B cell (primary cell): ENCODE measurements at regions not wholly inside any gene's neighbourhood (a gene's known extent, or its start where the extent isn't known, plus 50 kb on each side); places are given as distances from the start of the nearest gene placed in this dataset.

ENCODE experiments used
- ATAC-seq: fragments of 200-7000 bp; cut with Tn5 transposase; one replicate; pipeline ENCODE4 v1.10.0; 2021; ENCODE audit warnings: low read depth, mild to moderate bottlenecking, moderate number of reproducible peaks, moderate library complexity
- CTCF ChIA-PET: fragments of 350-600 bp; sonication (Branson Sonifier 250); formaldehyde crosslinking; loops from one replicate; lab custom pipeline; 2021; ENCODE audit warnings: antibody characterized with exemption, inconsistent platforms; lab: Charles Lee
- POLR2A ChIA-PET: fragments of 350-600 bp; sonication (Branson Sonifier 250); formaldehyde crosslinking; loops from one replicate; lab custom pipeline; 2021; ENCODE audit warnings: antibody characterized with exemption; lab: Charles Lee
- DNase-seq: peaks from one replicate; pipeline ENCODE4 v3.0.0; 2013
- H2AFZ ChIP-seq: 2 replicates; pipeline ENCODE4 v1.6.1; 2012; ENCODE audit warnings: mild to moderate bottlenecking, low read depth, low read length; ENCODE audit not compliant: insufficient read depth, poor library complexity, severe bottlenecking
- H3K27ac ChIP-seq, 2 donors: 1 replicate in 1 of 2; 2 replicates in 1 of 2; pipeline ENCODE4 v1.5.1; 2012 to 2013; ENCODE audit warnings: low read length in 2 of 2, mild to moderate bottlenecking in 2 of 2, moderate library complexity in 1 of 2
- H3K27me3 ChIP-seq, 4 experiments: fragments of 200-600 bp in 1 of 4; sonication (generic) in 1 of 4; replicated peaks in 1 of 4; 1 replicate in 2 of 4; 2 replicates in 2 of 4; pipeline versions ENCODE4 v1.6.1 to v1.7.0; 2013 to 2016; ENCODE audit warnings: low read length in 3 of 4, mild to moderate bottlenecking in 2 of 4, mixed read lengths in 1 of 4, moderate library complexity in 1 of 4; ENCODE audit not compliant: insufficient read depth in 4 of 4, control insufficient read depth in 3 of 4; ENCODE audit errors: control extremely low read depth in 1 of 4
- H3K36me3 ChIP-seq, 2 experiments: replicated peaks in 1 of 2; 1 replicate in 1 of 2; 2 replicates in 1 of 2; pipeline versions ENCODE4 v1.6.1 to v1.7.1; 2013; ENCODE audit warnings: low read length in 1 of 2; ENCODE audit not compliant: insufficient read depth in 2 of 2, control insufficient read depth in 1 of 2; ENCODE audit errors: control extremely low read depth in 1 of 2, extremely low read depth in 1 of 2
- H3K4me1 ChIP-seq, 2 donors: fragments of 200-600 bp in 1 of 2; sonication (generic) in 1 of 2; 1 replicate in 1 of 2; 2 replicates in 1 of 2; pipeline versions ENCODE4 v1.5.1 to v1.6.1; 2013 to 2017; ENCODE audit warnings: low read length in 2 of 2; ENCODE audit not compliant: control insufficient read depth in 2 of 2, insufficient read depth in 2 of 2
- H3K4me2 ChIP-seq: replicated peaks from 2 replicates; pipeline ENCODE3; 2012; ENCODE audit warnings: mild to moderate bottlenecking, low read depth, low read length; ENCODE audit not compliant: poor library complexity, severe bottlenecking
- H3K4me3 ChIP-seq, 5 experiments: fragments of 200-600 bp in 1 of 5; sonication (generic) in 1 of 5; 1 replicate in 3 of 5; 2 replicates in 2 of 5; pipeline versions ENCODE4 v1.5.1 to v1.7.0; 2011 to 2016; ENCODE audit warnings: low read length in 4 of 5, mild to moderate bottlenecking in 4 of 5, low read depth in 2 of 5, control low read depth in 1 of 5, moderate library complexity in 1 of 5; ENCODE audit not compliant: insufficient read depth in 1 of 5; ENCODE audit errors: control extremely low read depth in 1 of 5, extremely low read depth in 1 of 5
- H3K79me2 ChIP-seq: fragments of 200-600 bp; sonication (generic); one replicate; pipeline ENCODE4 v1.6.0; 2016; ENCODE audit warnings: low read length; ENCODE audit not compliant: control insufficient read depth, insufficient read depth
- H3K9ac ChIP-seq: fragments of 200-600 bp; sonication (generic); 2 replicates; pipeline ENCODE4 v1.6.1; 2017; ENCODE audit warnings: mild to moderate bottlenecking, low read length, moderate library complexity
- H3K9me3 ChIP-seq, 3 donors: one replicate each; pipeline versions ENCODE4 v1.6.1 to v1.7.1; 2013; ENCODE audit warnings: low read length in 2 of 3; ENCODE audit not compliant: control insufficient read depth in 2 of 3, insufficient read depth in 1 of 3; ENCODE audit errors: control extremely low read depth in 1 of 3
- H4K20me1 ChIP-seq: 2 replicates; pipeline ENCODE4 v1.6.0; 2012; ENCODE audit warnings: mild to moderate bottlenecking, low read length; ENCODE audit not compliant: insufficient read depth, control insufficient read depth, poor library complexity, severe bottlenecking
- H3K27ac Mint-ChIP-seq: one replicate; pipeline ENCODE4 v1.8.0; 2021; ENCODE audit warnings: mixed read lengths
- H3K27me3 Mint-ChIP-seq: one replicate; pipeline ENCODE4 v1.8.0; 2021; ENCODE audit warnings: mixed read lengths
- H3K4me1 Mint-ChIP-seq: one replicate; pipeline ENCODE4 v1.8.0; 2021; ENCODE audit warnings: mixed read lengths
- H3K4me3 Mint-ChIP-seq: one replicate; pipeline ENCODE4 v1.8.0; 2021; ENCODE audit warnings: mixed read lengths
- H3K9me3 Mint-ChIP-seq: one replicate; pipeline ENCODE4 v1.8.0; 2022; ENCODE audit warnings: mixed read lengths; ENCODE audit not compliant: insufficient read depth
- EZH2 ChIP-seq: IDR thresholded peaks from 2 replicates; pipeline ENCODE4 v1.6.1; 2012; ENCODE audit warnings: borderline replicate concordance, low read depth, mild to moderate bottlenecking, moderate library complexity, low read length; ENCODE audit not compliant: insufficient read depth, poor library complexity, severe bottlenecking
- WGBS: methylation state at CpG from one replicate; pipeline ENCODE4 v1.1.5; 2013; ENCODE audit warnings: missing lambda C conversion rate; ENCODE audit not compliant: insufficient coverage; 5-methylcytosine and 5-hydroxymethylcytosine counted together
- intact Hi-C: fragments of 100-400 bp; cut with micrococcal nuclease; formaldehyde crosslinking; loops from one replicate; pipeline ENCODE4 v1.10.0; 2022
- TF ChIP-seq, protein P1 (sequence below): fragments of 200-600 bp; IDR thresholded peaks from one replicate; pipeline ENCODE4 v1.8.0; 2022; ENCODE audit warnings: antibody characterized with exemption, mild to moderate bottlenecking

DNA sequence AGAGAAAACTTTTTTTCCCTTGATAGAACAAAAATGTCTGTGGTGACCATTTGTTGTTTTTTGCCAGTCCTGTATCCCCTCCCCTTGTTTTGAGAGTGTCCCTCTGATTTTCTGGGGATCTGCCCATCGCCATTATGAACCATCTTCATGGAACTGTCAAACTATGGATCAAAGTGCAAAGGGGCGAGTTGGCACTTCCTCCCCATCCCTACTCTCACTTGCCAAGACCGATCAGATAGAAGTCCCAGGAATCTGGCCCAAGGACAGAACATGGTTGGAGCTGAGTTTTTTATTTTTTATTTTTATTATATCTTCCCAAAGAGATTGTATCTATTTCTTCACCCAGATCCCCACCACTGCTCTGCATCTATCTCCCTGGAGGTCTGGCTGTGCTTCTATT is 221.4 kb downstream of the IKZF2 start:
- H3K4me1 ChIP-seq = no peaks in the 10 kb centered on the region
- no peaks in the 10 kb centered on the region for H3K9me3 Mint-ChIP-seq
- no peak overlapping the region for H3K4me3 Mint-ChIP-seq
- H3K36me3 ChIP-seq = no peaks in the 10 kb centered on the region
- intact Hi-C loops = no loop called here
- H3K4me2 ChIP-seq = no peak overlapping the region
- H4K20me1 ChIP-seq = no peaks in the 10 kb centered on the region
- ChIA-PET POLR2A (no interaction called here), CTCF (no interaction called here)
- no peak overlapping the region for H3K27ac Mint-ChIP-seq
- peaks cover 0 to under 1% (median 0%) of the 10 kb centered on the region in 3 donors for H3K9me3 ChIP-seq
- no peaks in the 10 kb centered on the region for H3K4me1 Mint-ChIP-seq
- no peak for DNase-seq
- no peaks in the 10 kb centered on the region for H3K27me3 ChIP-seq
- no peak overlapping the region for H3K4me3 ChIP-seq
- no peaks in the 10 kb centered on the region for H3K27me3 Mint-ChIP-seq
- H2AFZ ChIP-seq = no peak overlapping the region
- no peak for ATAC-seq
- TF ChIP-seq, protein P1, sequence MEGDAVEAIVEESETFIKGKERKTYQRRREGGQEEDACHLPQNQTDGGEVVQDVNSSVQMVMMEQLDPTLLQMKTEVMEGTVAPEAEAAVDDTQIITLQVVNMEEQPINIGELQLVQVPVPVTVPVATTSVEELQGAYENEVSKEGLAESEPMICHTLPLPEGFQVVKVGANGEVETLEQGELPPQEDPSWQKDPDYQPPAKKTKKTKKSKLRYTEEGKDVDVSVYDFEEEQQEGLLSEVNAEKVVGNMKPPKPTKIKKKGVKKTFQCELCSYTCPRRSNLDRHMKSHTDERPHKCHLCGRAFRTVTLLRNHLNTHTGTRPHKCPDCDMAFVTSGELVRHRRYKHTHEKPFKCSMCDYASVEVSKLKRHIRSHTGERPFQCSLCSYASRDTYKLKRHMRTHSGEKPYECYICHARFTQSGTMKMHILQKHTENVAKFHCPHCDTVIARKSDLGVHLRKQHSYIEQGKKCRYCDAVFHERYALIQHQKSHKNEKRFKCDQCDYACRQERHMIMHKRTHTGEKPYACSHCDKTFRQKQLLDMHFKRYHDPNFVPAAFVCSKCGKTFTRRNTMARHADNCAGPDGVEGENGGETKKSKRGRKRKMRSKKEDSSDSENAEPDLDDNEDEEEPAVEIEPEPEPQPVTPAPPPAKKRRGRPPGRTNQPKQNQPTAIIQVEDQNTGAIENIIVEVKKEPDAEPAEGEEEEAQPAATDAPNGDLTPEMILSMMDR = no peak
- TF ChIP-seq EZH2 = no peak
- H3K9ac ChIP-seq = no peak overlapping the region
- H3K27ac ChIP-seq = no peak overlapping the region
- WGBS = 100% methylated on average over 2 of the region's 3 CpGs
- H3K79me2 ChIP-seq = no peaks in the 10 kb centered on the region

- Histone ChIP-seq H3K4me3 (no peak overlapping the region), H4K20me1 (no peaks in the 10 kb centered on the region), H3K27ac (no peak overlapping the region), H3K9me3 (peaks cover 0 to 3% (median 0%) of the 10 kb centered on the region in 3 donors), H3K36me3 (no peaks in the 10 kb centered on the region), H3K27me3 (no peaks in the 10 kb centered on the region), H2AFZ (no peak overlapping the region), H3K9ac (no peak overlapping the region), H3K4me1 (no peaks in the 10 kb centered on the region), H3K79me2 (no peaks in the 10 kb centered on the region), H3K4me2 (no peak overlapping the region)
- Mint-ChIP-seq H3K4me3 (no peak overlapping the region), H3K27ac (no peak overlapping the region), H3K9me3 (no peaks in the 10 kb centered on the region), H3K27me3 (no peaks in the 10 kb centered on the region), H3K4me1 (no peaks in the 10 kb centered on the region)
- DNase-seq = no peak
- ChIA-PET CTCF (no interaction called here), POLR2A (no interaction called here)
- TF ChIP-seq EZH2 = no peak
- TF ChIP-seq, protein P1 = no peak
- intact Hi-C loops = no loop called here
- ATAC-seq = no peak
- no CpG with 5 or more reads among the region's 2 CpGs for WGBS
These were observed 222.3 kb downstream of the IKZF2 start for GRCh38 chr2:212929116-212929515.
